DND-41 (cell line): ENCODE measurements at regions not wholly inside any gene's neighbourhood (a gene's known extent, or its start where the extent isn't known, plus 50 kb on each side); places are given as distances from the start of the nearest gene placed in this dataset.

Source experiments
- EZH2 ChIP-seq: IDR thresholded peaks from 3 replicates; pipeline ENCODE4 v1.6.1; 2012; ENCODE audit warnings: borderline replicate concordance, low read depth, mild to moderate bottlenecking, moderate library complexity, low read length, inconsistent platforms; ENCODE audit not compliant: severe bottlenecking
- TF ChIP-seq, protein P1 (sequence below): IDR thresholded peaks from 2 replicates; pipeline ENCODE4 v1.5.1; 2012; ENCODE audit warnings: borderline replicate concordance, low read length, moderate library complexity, mild to moderate bottlenecking; ENCODE audit not compliant: poor library complexity, severe bottlenecking; ENCODE audit errors: extremely low read depth

- TF ChIP-seq, protein P1, sequence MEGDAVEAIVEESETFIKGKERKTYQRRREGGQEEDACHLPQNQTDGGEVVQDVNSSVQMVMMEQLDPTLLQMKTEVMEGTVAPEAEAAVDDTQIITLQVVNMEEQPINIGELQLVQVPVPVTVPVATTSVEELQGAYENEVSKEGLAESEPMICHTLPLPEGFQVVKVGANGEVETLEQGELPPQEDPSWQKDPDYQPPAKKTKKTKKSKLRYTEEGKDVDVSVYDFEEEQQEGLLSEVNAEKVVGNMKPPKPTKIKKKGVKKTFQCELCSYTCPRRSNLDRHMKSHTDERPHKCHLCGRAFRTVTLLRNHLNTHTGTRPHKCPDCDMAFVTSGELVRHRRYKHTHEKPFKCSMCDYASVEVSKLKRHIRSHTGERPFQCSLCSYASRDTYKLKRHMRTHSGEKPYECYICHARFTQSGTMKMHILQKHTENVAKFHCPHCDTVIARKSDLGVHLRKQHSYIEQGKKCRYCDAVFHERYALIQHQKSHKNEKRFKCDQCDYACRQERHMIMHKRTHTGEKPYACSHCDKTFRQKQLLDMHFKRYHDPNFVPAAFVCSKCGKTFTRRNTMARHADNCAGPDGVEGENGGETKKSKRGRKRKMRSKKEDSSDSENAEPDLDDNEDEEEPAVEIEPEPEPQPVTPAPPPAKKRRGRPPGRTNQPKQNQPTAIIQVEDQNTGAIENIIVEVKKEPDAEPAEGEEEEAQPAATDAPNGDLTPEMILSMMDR: no peak
- no peak for TF ChIP-seq EZH2
Observed at GRCh38 chr10:105352281-105352680, 711.2 kb downstream of the SORCS3 start.
